Coronary artery (tissue), 2 donors: ENCODE measurements at regions not wholly inside any gene's neighbourhood (a gene's known extent, or its start where the extent isn't known, plus 50 kb on each side); places are given as distances from the start of the nearest gene placed in this dataset.

ENCODE experiments used
- DNase-seq: peaks from one replicate; pipeline ENCODE4 v3.0.0-alpha.2; 2017; ENCODE audit warnings: low spot score
- H3K27ac ChIP-seq, 2 donors: fragments of 200-600 bp; sonication (generic); one replicate each; pipeline ENCODE4 v1.5.1; 2016 to 2019
- H3K4me3 ChIP-seq: fragments of 200-600 bp; sonication (generic); 2 replicates; pipeline ENCODE4 v1.5.1; 2016; ENCODE audit warnings: mild to moderate bottlenecking, moderate library complexity
- TF ChIP-seq, protein P1 (sequence below): fragments of 200-600 bp; sonication (generic); IDR thresholded peaks from one replicate; pipeline ENCODE4 v1.5.1; 2019; ENCODE audit warnings: antibody characterized with exemption

DNA sequence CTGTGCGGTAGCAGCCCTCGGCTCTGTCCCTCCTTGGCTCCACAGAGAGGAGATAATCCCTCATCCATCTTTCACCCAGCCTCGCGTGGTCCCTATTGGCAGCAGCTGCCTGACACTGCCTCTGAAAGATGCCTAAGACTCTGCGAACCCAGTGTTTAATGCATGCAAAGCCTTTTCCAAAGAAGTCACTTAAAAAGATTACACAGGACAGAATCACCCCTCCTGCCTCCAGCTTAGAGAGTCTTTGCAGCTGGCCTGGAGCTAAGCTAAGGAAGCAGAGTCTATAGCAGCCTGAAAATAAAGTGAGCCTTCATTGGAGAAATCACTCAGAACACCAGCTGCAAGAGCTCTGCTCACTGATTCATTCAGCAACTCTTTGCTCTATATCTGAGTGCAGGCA is 247.2 kb downstream of the SHQ1 start:
- no peak for DNase-seq

DNA sequence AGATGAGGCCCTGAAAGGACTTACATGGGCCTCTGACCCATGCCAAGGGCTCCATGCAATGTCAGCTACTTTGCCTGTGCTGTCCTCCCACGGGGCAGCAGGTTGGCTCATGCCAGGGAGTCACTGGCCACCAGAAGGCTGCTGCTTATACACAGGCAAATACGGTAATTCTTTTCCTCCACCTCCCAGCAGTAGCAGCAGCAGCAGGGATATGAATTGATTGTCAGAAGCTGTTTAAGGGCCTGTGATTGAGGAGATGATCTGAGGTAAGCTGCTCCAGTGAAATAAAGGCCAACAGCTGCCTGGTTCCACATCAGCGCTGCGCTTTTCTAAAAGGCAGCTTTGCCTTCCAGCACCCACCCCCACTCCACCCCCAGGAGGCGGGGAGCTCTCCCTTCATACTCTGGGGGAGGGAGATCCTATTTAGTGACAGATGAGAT is 250.5 kb downstream of the SHQ1 start:
- Histone ChIP-seq H3K27ac (no peak overlapping the region), H3K4me3 (no peak overlapping the region)
- TF ChIP-seq, protein P1, sequence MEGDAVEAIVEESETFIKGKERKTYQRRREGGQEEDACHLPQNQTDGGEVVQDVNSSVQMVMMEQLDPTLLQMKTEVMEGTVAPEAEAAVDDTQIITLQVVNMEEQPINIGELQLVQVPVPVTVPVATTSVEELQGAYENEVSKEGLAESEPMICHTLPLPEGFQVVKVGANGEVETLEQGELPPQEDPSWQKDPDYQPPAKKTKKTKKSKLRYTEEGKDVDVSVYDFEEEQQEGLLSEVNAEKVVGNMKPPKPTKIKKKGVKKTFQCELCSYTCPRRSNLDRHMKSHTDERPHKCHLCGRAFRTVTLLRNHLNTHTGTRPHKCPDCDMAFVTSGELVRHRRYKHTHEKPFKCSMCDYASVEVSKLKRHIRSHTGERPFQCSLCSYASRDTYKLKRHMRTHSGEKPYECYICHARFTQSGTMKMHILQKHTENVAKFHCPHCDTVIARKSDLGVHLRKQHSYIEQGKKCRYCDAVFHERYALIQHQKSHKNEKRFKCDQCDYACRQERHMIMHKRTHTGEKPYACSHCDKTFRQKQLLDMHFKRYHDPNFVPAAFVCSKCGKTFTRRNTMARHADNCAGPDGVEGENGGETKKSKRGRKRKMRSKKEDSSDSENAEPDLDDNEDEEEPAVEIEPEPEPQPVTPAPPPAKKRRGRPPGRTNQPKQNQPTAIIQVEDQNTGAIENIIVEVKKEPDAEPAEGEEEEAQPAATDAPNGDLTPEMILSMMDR = no peak
- no peak for DNase-seq

More for the DNA sequence above, 247.2 kb downstream of the SHQ1 start:
- TF ChIP-seq, protein P1 = no peak
- no peak overlapping the region for H3K27ac ChIP-seq
- no peak overlapping the region for H3K4me3 ChIP-seq

DNA sequence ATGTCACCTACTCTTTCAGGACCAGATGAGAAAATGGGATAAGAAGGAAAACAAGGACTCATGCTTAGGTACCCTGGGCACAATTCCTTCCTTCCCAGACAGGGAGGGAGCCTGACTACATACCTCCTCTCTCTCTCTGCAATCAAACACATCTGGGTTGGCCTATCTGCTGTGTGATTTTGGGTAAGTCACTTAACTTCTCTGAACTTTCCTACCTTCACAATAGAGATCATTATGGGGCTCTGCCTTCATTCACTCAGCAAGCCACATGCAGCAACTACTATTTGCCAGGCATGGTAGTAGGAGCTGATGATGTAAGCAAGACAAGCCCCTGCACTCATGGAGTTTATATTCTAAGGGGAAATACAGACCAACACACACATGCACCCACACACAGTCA is 251.2 kb downstream of the SHQ1 start:
- H3K27ac ChIP-seq = no peak overlapping the region
- no peak for DNase-seq
- H3K4me3 ChIP-seq = no peak overlapping the region
- TF ChIP-seq, protein P1 = no peak

DNA sequence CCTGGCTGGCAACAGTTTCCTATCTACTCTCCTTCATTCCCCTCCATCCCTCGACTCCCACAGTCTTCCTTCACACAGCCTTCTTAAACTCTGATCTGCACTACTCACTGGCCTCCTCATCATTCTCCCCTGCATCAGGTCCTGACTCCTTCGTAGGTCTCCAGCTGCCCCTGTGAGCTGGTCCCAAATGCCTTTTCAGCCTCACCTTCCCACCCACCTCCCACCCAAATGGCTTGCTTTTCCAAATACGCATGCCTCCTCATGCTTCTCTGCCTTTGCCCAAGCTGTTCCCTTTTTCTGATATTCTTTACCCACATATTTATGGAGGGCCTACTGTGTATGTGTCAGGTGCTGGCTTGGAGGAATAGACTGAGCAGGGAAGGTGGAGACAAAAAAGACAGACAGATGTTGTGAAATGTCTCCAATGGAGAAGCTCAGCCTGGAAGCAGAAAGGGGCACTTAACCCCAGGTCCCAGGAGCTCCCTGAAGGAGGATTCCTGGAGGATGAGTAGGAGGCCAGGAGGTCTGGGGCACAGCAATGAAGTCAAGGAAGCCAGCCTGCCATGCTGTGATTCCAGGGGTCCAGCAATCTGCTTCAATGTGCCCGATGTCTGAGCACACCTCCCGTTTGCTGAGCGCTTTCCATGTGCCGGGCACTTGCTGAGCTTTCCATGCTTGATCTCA is 252.2 kb downstream of the SHQ1 start:
- no peak overlapping the region for H3K27ac ChIP-seq
- TF ChIP-seq, protein P1 = no peak
- DNase-seq = no peak
- H3K4me3 ChIP-seq = no peak overlapping the region

DNA sequence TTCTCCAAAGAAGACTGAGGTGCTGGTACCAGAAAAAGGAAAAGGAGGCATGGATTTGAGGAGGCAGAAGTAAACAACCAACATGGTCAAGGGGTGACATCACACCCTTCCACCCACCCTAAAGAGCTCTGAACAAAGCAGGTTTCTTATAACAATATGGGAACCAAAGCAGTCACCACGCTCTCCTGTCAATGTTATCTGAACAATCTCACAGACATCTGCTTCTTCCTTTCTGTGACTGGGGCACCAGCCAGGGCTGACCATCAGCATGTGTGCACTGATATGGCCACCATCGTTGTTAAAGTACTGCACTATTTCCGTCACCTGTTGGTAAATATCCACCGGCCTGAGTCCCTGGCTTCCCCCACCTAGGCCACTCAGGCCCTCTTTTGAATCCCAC is 252.9 kb downstream of the SHQ1 start:
- TF ChIP-seq, protein P1 = no peak
- H3K27ac ChIP-seq = no peak overlapping the region
- no peak overlapping the region for H3K4me3 ChIP-seq
- no peak for DNase-seq

DNA sequence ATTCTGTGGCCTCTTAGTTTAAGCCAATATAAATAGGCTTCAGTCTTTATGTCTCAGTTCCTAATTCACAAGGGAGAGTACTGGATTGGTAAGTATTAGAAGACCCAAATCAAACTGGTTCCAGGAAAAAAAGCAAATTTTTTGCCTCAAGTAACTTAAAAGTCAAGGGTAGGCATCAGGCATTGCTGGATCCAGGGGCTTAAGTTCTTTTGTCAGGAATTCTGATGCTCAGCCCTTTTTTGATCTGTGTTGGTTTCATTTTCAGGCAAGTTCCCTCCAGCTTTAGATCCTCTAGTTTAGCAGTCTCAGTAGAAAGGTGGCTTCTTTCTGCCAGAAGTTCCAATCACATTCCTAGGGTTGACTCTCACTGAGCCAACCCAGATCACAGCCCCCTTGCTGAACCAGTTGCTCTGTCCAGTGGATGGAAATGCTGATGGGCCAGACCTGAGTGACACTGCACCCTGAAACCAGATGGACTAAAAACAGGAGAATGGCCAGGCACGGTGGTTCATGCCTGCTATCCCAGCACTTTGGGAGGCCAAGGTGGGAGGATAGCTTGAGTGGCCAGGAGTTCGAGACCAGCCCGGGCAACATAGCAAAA is 253.5 kb downstream of the SHQ1 start:
- no peak for DNase-seq
- Histone ChIP-seq H3K27ac (no peak overlapping the region), H3K4me3 (no peak overlapping the region)
- TF ChIP-seq, protein P1 = no peak

DNA sequence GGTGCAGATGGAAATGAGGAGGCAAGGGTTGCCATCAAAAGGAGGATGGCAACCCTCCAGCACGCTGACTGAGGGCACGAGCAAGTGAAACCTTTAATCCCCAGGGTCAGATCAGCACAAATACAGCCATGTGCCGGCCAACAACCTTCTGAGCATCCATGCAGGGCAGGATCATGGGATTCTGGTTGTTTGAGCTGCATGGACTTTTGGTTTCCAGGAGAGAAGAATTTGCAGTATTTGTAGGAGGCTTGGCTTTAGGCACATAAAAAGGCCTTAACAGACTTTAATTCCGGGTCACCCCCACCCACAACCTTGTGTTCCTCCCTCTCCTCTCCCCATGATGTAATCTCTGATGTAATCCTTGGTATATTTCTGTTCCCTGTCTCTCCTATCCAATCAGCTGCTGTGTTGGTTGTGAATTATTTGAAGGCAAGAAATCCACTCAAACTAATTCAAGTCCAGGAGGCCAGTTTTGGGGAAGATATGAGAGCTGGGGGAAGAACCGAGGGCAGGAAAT is 254.3 kb downstream of the SHQ1 start:
- no peak for DNase-seq
- H3K27ac ChIP-seq = no peak overlapping the region
- TF ChIP-seq, protein P1 = no peak
- no peak overlapping the region for H3K4me3 ChIP-seq
